Loucy (cell line): ENCODE measurements at regions not wholly inside any gene's neighbourhood (a gene's known extent, or its start where the extent isn't known, plus 50 kb on each side); places are given as distances from the start of the nearest gene placed in this dataset.

Experiments
- CTCF ChIP-seq: fragments of 200-600 bp; sonication (generic); conservative IDR thresholded peaks from 2 replicates; pipeline ENCODE4 v1.5.1; 2014; ENCODE audit warnings: mild to moderate bottlenecking, antibody characterized with exemption, low read length
- EZH2phosphoT487 ChIP-seq: fragments of 200-600 bp; IDR thresholded peaks from 2 replicates; pipeline ENCODE4 v1.6.1; 2018; ENCODE audit warnings: antibody characterized with exemption, mild to moderate bottlenecking, moderate library complexity, borderline replicate concordance

- TF ChIP-seq CTCF (no peak), EZH2phosphoT487 (no peak)
Measured at GRCh38 chr7:94313926-94314325, 80.8 kb upstream of the COL1A2 start.
